HepG2 (cell line): ENCODE measurements at regions not wholly inside any gene's neighbourhood (a gene's known extent, or its start where the extent isn't known, plus 50 kb on each side); places are given as distances from the start of the nearest gene placed in this dataset.
A peak's percentile ranks its signal among the peaks of the same experiment; 100 is the strongest.

Source experiments
- BCL3 ChIP-seq: sonication (generic); formaldehyde crosslinking; IDR thresholded peaks from 2 replicates; pipeline ENCODE4 v1.5.1; 2020; ENCODE audit warnings: mild to moderate bottlenecking, missing genetic modification reagents, moderate library complexity
- GTF3A ChIP-seq: sonication (generic); formaldehyde crosslinking; conservative IDR thresholded peaks from 2 replicates; pipeline ENCODE4 v1.4.0; 2020; ENCODE audit warnings: mild to moderate bottlenecking, missing genetic modification reagents
- HES4 ChIP-seq: sonication (generic); formaldehyde crosslinking; IDR thresholded peaks from 2 replicates; pipeline ENCODE4 v1.9.0; 2021; ENCODE audit warnings: mild to moderate bottlenecking, missing genetic modification reagents, borderline replicate concordance
- HMGXB4 ChIP-seq, 2 experiments: sonication (generic) in 1 of 2; formaldehyde crosslinking in 1 of 2; IDR thresholded peaks; 2 replicates each; pipeline versions ENCODE4 v1.4.0 to v1.6.1; 2018 to 2020; ENCODE audit warnings: missing genetic modification reagents in 2 of 2, borderline replicate concordance in 1 of 2, low read depth in 1 of 2, mild to moderate bottlenecking in 1 of 2, missing biosample characterization in 1 of 2
- KDM1A ChIP-seq: IDR thresholded peaks from 2 replicates; pipeline ENCODE4 v1.6.1; 2016; ENCODE audit warnings: missing compliant biosample characterization
- PATZ1 ChIP-seq: sonication (generic); formaldehyde crosslinking; IDR thresholded peaks from 2 replicates; pipeline ENCODE4 v1.4.0; 2020; ENCODE audit warnings: missing genetic modification reagents
- RXRB ChIP-seq: IDR thresholded peaks from 2 replicates; pipeline ENCODE4 v1.6.1; 2016; ENCODE audit warnings: borderline replicate concordance, missing genetic modification reagents, missing compliant biosample characterization
- SMARCC2 ChIP-seq: fragments of 450-650 bp; IDR thresholded peaks from 2 replicates; pipeline ENCODE4 v1.6.1; 2017; ENCODE audit warnings: antibody characterized with exemption, mild to moderate bottlenecking
- TFDP1 ChIP-seq: IDR thresholded peaks from 2 replicates; pipeline ENCODE4 v1.6.1; 2016; ENCODE audit warnings: missing compliant biosample characterization, missing genetic modification reagents, borderline replicate concordance
- THAP9 ChIP-seq: sonication (generic); formaldehyde crosslinking; IDR thresholded peaks from 2 replicates; pipeline ENCODE4; 2020; ENCODE audit warnings: missing genetic modification reagents, mild to moderate bottlenecking, borderline replicate concordance
- ZNF619 ChIP-seq: sonication (generic); formaldehyde crosslinking; IDR thresholded peaks from 2 replicates; pipeline ENCODE4 v1.4.0; 2020; ENCODE audit warnings: mild to moderate bottlenecking, missing genetic modification reagents
- ZNF883 ChIP-seq: sonication (generic); formaldehyde crosslinking; IDR thresholded peaks from 2 replicates; pipeline ENCODE4 v1.5.1; 2020; ENCODE audit warnings: mild to moderate bottlenecking, missing genetic modification reagents; ENCODE audit errors: not compliant biosample characterization
- TF ChIP-seq, protein P1 (sequence below): sonication (generic); formaldehyde crosslinking; IDR thresholded peaks from 2 replicates; pipeline ENCODE4 v1.5.0; 2020; ENCODE audit warnings: missing genetic modification reagents
- TF ChIP-seq, protein P2 (sequence below): sonication (generic); formaldehyde crosslinking; IDR thresholded peaks from 2 replicates; pipeline ENCODE4 v1.5.0; 2020; ENCODE audit warnings: mild to moderate bottlenecking, missing genetic modification reagents, borderline replicate concordance

DNA sequence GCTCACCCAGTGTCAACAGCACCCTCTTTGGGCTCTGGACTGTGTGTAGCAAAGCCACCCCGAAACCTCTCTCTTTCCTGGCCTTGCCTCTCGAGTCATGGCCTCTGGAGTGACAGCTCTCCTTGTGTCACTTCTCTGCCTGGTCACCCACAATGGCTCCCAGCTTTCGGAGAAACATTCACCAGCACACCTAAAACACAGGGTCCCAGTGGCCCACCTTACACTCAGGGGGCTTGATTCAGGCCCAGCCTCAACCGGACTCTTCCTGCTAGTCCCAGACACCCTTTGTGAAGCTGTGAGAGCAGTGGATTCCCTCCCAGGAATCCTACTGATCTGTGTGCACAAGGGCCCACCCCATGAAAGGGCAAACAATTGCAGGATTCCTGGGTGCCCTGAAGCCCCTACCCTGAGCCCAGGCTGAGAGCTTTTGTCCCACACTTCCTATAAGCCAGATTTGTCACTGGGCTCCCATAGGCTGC lies 137.2 kb upstream of the HAAO start (continued):
- TF ChIP-seq, protein P1, sequence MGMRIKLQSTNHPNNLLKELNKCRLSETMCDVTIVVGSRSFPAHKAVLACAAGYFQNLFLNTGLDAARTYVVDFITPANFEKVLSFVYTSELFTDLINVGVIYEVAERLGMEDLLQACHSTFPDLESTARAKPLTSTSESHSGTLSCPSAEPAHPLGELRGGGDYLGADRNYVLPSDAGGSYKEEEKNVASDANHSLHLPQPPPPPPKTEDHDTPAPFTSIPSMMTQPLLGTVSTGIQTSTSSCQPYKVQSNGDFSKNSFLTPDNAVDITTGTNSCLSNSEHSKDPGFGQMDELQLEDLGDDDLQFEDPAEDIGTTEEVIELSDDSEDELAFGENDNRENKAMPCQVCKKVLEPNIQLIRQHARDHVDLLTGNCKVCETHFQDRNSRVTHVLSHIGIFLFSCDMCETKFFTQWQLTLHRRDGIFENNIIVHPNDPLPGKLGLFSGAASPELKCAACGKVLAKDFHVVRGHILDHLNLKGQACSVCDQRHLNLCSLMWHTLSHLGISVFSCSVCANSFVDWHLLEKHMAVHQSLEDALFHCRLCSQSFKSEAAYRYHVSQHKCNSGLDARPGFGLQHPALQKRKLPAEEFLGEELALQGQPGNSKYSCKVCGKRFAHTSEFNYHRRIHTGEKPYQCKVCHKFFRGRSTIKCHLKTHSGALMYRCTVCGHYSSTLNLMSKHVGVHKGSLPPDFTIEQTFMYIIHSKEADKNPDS (CRISPR knock-in tag): peak; percentile 83; the same call in 1 of the 2 replicates
- 0 out of 4 replicates have a peak, but pooled peaks of 1 of the 2 experiments have one; percentile 28 for TF ChIP-seq HMGXB4 (CRISPR knock-in tag; IDR thresholded peaks at IDR 0.05; ENCODE audit: borderline replicate concordance in 1 of 2, low read depth in 1 of 2)
- TF ChIP-seq, protein P2, sequence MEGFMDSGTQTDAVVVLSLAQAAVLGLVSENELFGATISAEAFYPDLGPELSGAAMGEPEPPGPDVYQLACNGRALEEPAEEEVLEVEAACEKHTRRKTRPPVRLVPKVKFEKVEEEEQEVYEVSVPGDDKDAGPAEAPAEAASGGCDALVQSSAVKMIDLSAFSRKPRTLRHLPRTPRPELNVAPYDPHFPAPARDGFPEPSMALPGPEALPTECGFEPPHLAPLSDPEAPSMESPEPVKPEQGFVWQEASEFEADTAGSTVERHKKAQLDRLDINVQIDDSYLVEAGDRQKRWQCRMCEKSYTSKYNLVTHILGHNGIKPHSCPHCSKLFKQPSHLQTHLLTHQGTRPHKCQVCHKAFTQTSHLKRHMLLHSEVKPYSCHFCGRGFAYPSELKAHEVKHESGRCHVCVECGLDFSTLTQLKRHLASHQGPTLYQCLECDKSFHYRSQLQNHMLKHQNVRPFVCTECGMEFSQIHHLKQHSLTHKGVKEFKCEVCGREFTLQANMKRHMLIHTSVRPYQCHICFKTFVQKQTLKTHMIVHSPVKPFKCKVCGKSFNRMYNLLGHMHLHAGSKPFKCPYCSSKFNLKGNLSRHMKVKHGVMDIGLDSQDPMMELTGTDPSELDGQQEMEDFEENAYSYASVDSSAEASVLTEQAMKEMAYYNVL (CRISPR knock-in tag): peak; percentile 9; the same call in 1 of the 2 replicates
- TF ChIP-seq SMARCC2: no peak
- TF ChIP-seq TFDP1 (CRISPR knock-in tag): peak; percentile 12; the same call in 1 of the 2 replicates
- TF ChIP-seq THAP9: peak; percentile 88; the same call in 1 of the 2 replicates
- TF ChIP-seq HES4 (CRISPR knock-in tag): peak; percentile 43; the same call in 1 of the 2 replicates
- TF ChIP-seq ZNF883 (CRISPR knock-in tag): peak; percentile 77
- TF ChIP-seq GTF3A (CRISPR knock-in tag): 0 out of 2 replicates have a peak, but pooled peaks have one; percentile 73
- TF ChIP-seq KDM1A (CRISPR knock-in tag): no peak
- TF ChIP-seq RXRB (CRISPR knock-in tag): no peak
- peak; percentile 15; the same call in 1 of the 2 replicates for TF ChIP-seq BCL3 (CRISPR knock-in tag)
- TF ChIP-seq ZNF619 (CRISPR knock-in tag): 0 out of 2 replicates have a peak, but pooled peaks have one; percentile 20
- peak; percentile 70 for TF ChIP-seq PATZ1 (CRISPR knock-in tag)
